ENCODE measurements at regions not wholly inside any gene's neighbourhood (a gene's known extent, or its start where the extent isn't known, plus 50 kb on each side); places are given as distances from the start of the nearest gene placed in this dataset.
"Not testable (repeated sequence)": the region's sequence is repeated elsewhere in the genome, so short reads cannot be mapped to it uniquely, and the experiment has no call there.

DNA sequence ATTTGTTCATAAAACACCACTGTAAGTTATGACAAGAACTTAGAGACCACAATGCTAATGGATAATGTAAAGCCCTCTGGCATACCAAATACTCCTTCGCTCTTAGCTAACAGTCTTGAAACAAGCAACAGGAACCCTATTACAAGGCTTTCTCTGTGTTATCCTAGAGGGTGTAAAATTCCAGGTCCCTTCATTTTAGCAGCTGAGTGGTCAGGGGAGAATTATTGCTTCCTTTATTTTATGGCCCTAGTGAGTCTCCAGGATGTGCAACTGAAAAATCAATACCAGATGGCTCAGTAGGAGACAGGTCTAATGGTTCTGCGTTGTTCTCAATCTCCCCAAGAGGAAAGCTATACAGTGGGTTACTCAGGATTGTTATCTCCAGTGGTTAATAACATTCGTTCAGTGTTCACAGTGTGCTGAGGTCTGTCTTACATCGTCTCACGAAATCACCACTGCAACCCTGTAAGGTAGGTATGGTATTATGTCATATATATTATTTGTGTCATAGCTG, 172.7 kb upstream of the CNOT2 start:
- H3K4me3 ChIP-seq (ENCODE audit: low read length) = no peak overlapping the region
- H3K36me3 ChIP-seq (ENCODE audit: insufficient read depth, low read length) = no peaks in the 10 kb centered on the region
- peaks cover 27% of the 10 kb centered on the region for H3K4me1 ChIP-seq (ENCODE audit: insufficient read depth, low read length)
- no peaks in the 10 kb centered on the region for H3K27me3 ChIP-seq (ENCODE audit: insufficient read depth, low read length)
- no peak overlapping the region for H3K27ac ChIP-seq (ENCODE audit: low read depth, low read length)
- no peak overlapping the region for H3K9ac ChIP-seq (ENCODE audit: low read depth, low read length)
- no peaks in the 10 kb centered on the region for H3K9me3 ChIP-seq (ENCODE audit: insufficient read depth, low read depth, low read length)
- WGBS = 95% methylated on average over 5 of the region's 5 CpGs

DNA sequence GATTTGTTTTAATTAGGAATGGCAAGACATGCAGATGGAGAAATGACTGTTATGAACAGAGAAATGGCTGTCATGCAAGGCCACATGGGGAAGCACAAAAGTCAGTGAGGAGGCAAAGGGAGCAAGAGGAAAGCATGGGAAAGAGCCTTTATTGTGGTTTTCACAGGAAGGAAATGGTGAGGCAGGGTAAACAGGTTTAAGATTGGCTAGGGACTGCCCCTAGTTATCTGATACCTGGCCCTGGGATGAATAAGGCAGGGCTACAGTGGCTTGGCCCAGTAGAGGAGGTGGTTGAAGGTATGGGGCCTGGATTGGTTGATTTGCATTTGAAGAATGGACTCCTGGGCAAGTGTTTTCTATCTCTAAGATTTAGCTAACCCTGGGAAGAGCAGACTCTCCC, 168.7 kb upstream of the CNOT2 start:
- peaks cover 16% of the 10 kb centered on the region for H3K4me1 ChIP-seq (ENCODE audit: insufficient read depth, low read length)
- no peak overlapping the region for H3K4me3 ChIP-seq (ENCODE audit: low read length)
- H3K9ac ChIP-seq (ENCODE audit: low read depth, low read length) = no peak overlapping the region
- H3K27ac ChIP-seq (ENCODE audit: low read depth, low read length) = no peak overlapping the region
- H3K27me3 ChIP-seq (ENCODE audit: insufficient read depth, low read length) = no peaks in the 10 kb centered on the region
- H3K36me3 ChIP-seq (ENCODE audit: insufficient read depth, low read length) = no peaks in the 10 kb centered on the region
- no peaks in the 10 kb centered on the region for H3K9me3 ChIP-seq (ENCODE audit: insufficient read depth, low read depth, low read length)

DNA sequence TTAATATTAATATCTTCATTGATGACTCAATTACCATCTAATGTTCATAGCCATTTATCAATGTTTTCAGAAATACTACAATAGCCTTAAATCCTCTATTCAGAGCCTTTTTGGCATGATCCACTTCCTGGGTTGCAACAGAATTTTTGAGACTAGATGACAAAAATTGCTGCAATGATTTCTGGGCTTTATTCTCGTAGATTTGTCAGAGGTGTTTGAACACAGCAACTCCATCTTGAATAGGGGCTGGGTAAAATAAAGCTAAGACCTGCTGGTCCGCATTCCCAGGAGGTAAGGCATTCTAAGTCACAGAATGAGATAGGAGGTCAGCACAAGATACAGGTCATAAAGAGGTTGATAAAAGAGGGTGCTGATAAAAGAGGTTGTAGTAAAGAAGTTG, 165.8 kb upstream of the CNOT2 start:
- Histone ChIP-seq H3K36me3 (ENCODE audit: insufficient read depth, low read length) (no peaks in the 10 kb centered on the region), H3K9me3 (ENCODE audit: insufficient read depth, low read depth, low read length) (no peaks in the 10 kb centered on the region), H3K4me1 (ENCODE audit: insufficient read depth, low read length) (peaks cover 5% of the 10 kb centered on the region), H3K27me3 (ENCODE audit: insufficient read depth, low read length) (no peaks in the 10 kb centered on the region), H3K4me3 (ENCODE audit: low read length) (no peak overlapping the region), H3K27ac (ENCODE audit: low read depth, low read length) (no peak overlapping the region), H3K9ac (ENCODE audit: low read depth, low read length) (no peak overlapping the region)
- 86% methylated on average over 2 of the region's 2 CpGs for WGBS

DNA sequence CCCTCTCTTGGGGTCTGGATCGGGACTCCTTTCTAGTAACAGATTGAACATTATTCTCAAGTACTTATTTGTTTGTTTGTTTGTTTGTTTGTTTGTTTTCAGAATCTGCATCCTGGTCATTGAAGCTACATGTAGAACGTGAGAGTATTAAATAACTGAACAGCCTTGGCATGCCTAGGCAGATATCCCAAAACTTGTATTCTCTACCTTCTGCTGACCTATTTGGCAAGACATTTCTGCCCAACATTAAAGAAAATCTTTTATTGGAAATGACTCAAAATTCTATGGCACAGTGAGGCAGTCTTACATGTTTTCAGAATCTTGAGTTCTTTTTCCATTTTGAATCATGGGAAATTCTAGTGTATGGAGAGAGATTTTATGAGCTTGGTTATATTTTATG, 165.1 kb upstream of the CNOT2 start:
- H3K9me3 ChIP-seq (ENCODE audit: insufficient read depth, low read depth, low read length) = 0 out of 2 replicates have a peak, but pooled peaks cover 5% of the 10 kb centered on the region
- H3K36me3 ChIP-seq (ENCODE audit: insufficient read depth, low read length) = no peaks in the 10 kb centered on the region
- WGBS = 96% methylated on average over 2 of the region's 2 CpGs
- no peak overlapping the region for H3K4me3 ChIP-seq (ENCODE audit: low read length)
- peaks cover 5% of the 10 kb centered on the region for H3K4me1 ChIP-seq (ENCODE audit: insufficient read depth, low read length)
- no peaks in the 10 kb centered on the region for H3K27me3 ChIP-seq (ENCODE audit: insufficient read depth, low read length)
- no peak overlapping the region for H3K9ac ChIP-seq (ENCODE audit: low read depth, low read length)
- no peak overlapping the region for H3K27ac ChIP-seq (ENCODE audit: low read depth, low read length)

DNA sequence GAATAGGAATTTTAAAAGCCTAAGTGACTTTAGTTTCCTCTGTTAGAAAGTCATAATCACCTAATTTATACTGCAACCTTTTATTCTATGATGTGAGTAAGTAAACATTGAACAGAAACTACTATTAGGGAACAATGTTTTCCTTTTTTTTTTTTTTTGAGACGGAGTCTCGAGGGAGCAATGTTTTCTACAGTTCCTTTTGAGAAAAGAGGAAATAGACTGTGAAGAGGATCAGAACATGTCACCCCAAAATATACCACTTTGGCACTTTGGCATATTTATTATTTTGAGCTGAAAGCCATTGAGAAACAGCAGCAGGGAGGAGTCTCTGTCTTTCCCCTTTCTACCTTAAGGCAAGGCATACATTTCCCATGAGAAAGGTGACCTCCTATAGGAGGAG, 162.7 kb upstream of the CNOT2 start:
- H3K4me1 ChIP-seq (ENCODE audit: insufficient read depth, low read length) = no peaks in the 10 kb centered on the region
- no CpG with 5 or more reads among the region's 2 CpGs for WGBS
- H3K27ac ChIP-seq (ENCODE audit: low read depth, low read length) = no peak overlapping the region
- H3K36me3 ChIP-seq (ENCODE audit: insufficient read depth, low read length) = no peaks in the 10 kb centered on the region
- no peaks in the 10 kb centered on the region for H3K27me3 ChIP-seq (ENCODE audit: insufficient read depth, low read length)
- no peak overlapping the region for H3K9ac ChIP-seq (ENCODE audit: low read depth, low read length)
- H3K9me3 ChIP-seq (ENCODE audit: insufficient read depth, low read depth, low read length) = 0 out of 2 replicates have a peak, but pooled peaks cover 5% of the 10 kb centered on the region
- H3K4me3 ChIP-seq (ENCODE audit: low read length) = no peak overlapping the region

DNA sequence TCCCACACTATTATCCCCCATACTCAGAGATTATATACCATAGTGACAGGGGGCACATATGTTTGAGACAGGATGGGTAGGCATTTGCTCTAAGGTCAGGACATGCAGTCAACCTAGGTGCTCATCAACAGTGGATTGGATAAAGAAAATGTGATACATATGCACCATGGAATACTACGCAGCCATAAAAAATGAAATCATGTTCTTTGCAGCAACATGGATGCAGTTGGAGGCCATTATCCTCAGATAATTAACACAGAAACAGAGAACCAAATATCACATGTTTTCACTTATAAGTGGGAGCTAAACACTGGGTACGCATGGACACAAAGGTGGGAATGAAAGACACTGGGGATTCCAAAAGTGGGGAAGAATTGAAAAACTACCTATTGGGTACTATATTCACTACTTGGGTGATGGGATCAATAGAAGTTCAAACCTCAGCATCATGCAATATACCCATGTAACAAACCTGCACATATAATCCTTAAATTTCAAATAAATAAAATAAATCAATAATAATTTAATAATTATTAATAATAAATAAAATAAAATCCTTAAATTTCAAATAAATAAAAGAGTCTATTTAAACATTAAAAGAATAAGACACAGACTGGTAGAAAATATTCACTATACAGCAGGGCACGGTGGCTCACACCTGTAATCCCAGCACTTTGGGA, 160.1 kb upstream of the CNOT2 start:
- Histone ChIP-seq H3K9ac (ENCODE audit: low read depth, low read length) (no peak overlapping the region), H3K4me1 (ENCODE audit: insufficient read depth, low read length) (no peaks in the 10 kb centered on the region), H3K9me3 (ENCODE audit: insufficient read depth, low read depth, low read length) (0 out of 2 replicates have a peak, but pooled peaks cover 5% of the 10 kb centered on the region), H3K27me3 (ENCODE audit: insufficient read depth, low read length) (no peaks in the 10 kb centered on the region), H3K4me3 (ENCODE audit: low read length) (no peak overlapping the region), H3K27ac (ENCODE audit: low read depth, low read length) (no peak overlapping the region), H3K36me3 (ENCODE audit: insufficient read depth, low read length) (no peaks in the 10 kb centered on the region)
- 97% methylated on average over 2 of the region's 3 CpGs for WGBS

DNA sequence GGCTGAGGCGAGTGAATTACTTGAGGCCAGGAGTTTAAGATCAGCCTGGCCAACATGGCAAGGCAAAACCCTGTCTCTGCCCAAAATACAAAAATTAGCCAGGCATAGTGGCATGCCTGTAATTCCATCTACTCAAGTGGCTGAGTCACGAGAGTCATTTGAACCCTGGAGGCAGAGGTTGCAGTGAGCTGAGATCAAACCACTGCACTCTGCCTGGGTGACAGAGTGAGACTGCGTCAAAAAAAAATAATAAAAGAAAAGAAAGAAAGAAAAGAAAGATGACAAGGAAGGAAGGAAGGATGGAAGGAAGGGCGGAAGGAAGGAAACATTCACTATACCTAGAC, 159.6 kb upstream of the CNOT2 start:
- Histone ChIP-seq H3K4me1 (ENCODE audit: insufficient read depth, low read length) (no peaks in the 10 kb centered on the region), H3K9ac (ENCODE audit: low read depth, low read length) (no peak overlapping the region), H3K9me3 (ENCODE audit: insufficient read depth, low read depth, low read length) (0 out of 2 replicates have a peak, but pooled peaks cover 5% of the 10 kb centered on the region), H3K36me3 (ENCODE audit: insufficient read depth, low read length) (no peaks in the 10 kb centered on the region), H3K4me3 (ENCODE audit: low read length) (no peak overlapping the region), H3K27me3 (ENCODE audit: insufficient read depth, low read length) (no peaks in the 10 kb centered on the region), H3K27ac (ENCODE audit: low read depth, low read length) (no peak overlapping the region)
- WGBS = 94% methylated on average over 3 of the region's 4 CpGs

DNA sequence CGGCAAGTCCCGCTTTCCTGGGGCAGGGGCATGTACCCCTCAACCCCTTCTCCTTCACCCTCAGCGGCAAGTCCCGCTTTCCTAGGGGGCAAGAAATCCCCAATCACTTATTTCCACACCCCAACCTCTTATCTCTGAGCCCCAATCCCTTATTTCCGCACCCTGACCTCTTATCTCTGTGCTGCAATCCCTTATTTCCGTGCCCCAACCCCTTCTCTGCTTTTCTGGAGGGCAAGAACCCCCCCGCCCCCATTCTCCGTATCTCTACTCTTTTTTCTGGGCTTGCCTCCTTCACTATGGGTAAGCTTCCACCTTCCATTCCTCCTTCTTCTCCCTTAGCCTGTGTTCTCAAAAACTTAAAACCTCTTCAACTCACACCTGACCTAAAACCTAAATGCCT, 156.9 kb upstream of the CNOT2 start:
- H3K9ac ChIP-seq (ENCODE audit: low read depth, low read length); H3K36me3 ChIP-seq (ENCODE audit: insufficient read depth, low read length); H3K27me3 ChIP-seq (ENCODE audit: insufficient read depth, low read length); H3K27ac ChIP-seq (ENCODE audit: low read depth, low read length); H3K4me1 ChIP-seq (ENCODE audit: insufficient read depth, low read length); H3K4me3 ChIP-seq (ENCODE audit: low read length); H3K9me3 ChIP-seq (ENCODE audit: insufficient read depth, low read depth, low read length): not testable (repeated sequence)
- 97% methylated on average over 8 of the region's 8 CpGs for WGBS

DNA sequence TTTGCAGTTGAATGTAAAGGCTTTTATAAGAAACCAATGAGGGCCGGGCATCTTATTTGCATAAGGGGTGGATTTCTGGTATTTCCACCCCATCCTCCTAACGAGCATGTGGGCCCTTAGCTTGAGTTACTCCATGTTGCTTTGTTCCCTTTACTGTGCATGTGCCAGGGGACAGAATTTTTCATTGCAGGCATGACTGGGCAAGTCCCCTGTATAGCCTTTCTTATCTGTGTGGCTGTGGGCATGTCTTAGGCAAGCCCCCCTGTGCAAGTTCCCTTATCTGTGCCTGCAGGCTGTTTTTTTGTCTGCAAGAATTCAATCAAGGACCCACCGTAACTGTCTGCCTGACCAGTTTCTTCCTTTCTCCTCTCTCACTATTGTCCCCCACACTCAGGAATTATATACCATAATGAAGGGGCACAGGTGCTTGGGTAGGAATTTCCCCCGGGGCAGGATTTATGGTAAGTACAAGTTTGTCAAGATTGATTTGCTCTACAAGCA, 152.2 kb upstream of the CNOT2 start:
- Histone ChIP-seq H3K9me3 (ENCODE audit: insufficient read depth, low read depth, low read length) (no peaks in the 10 kb centered on the region), H3K27me3 (ENCODE audit: insufficient read depth, low read length) (no peaks in the 10 kb centered on the region), H3K27ac (ENCODE audit: low read depth, low read length) (no peak overlapping the region), H3K9ac (ENCODE audit: low read depth, low read length) (no peak overlapping the region), H3K36me3 (ENCODE audit: insufficient read depth, low read length) (no peaks in the 10 kb centered on the region), H3K4me1 (ENCODE audit: insufficient read depth, low read length) (no peaks in the 10 kb centered on the region), H3K4me3 (ENCODE audit: low read length) (no peak overlapping the region)
- WGBS = 90% methylated on average over 4 of the region's 4 CpGs

DNA sequence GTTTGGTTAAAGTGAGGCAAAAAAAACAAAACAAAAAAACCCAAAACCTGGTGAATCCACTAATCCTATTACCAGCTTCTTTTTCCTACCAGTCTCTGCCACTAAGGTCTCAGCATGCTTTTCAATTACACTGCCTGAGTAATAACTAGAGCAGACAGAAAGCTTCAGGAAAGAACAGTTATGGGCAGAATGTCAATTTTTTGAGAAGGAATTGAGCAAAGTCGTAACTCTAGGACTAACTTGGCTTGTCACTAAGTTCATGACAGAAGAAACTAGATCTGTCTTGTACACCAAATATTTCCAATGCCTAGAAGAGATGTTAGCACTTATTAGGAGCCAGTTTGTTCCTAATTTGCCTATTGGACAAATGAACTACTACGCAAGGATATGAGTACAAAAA, 148.8 kb upstream of the CNOT2 start:
- Histone ChIP-seq H3K9me3 (ENCODE audit: insufficient read depth, low read depth, low read length) (no peaks in the 10 kb centered on the region), H3K36me3 (ENCODE audit: insufficient read depth, low read length) (no peaks in the 10 kb centered on the region), H3K27ac (ENCODE audit: low read depth, low read length) (no peak overlapping the region), H3K4me1 (ENCODE audit: insufficient read depth, low read length) (no peaks in the 10 kb centered on the region), H3K9ac (ENCODE audit: low read depth, low read length) (no peak overlapping the region), H3K4me3 (ENCODE audit: low read length) (no peak overlapping the region), H3K27me3 (ENCODE audit: insufficient read depth, low read length) (no peaks in the 10 kb centered on the region)
- WGBS = 98% methylated on average over 2 of the region's 2 CpGs

DNA sequence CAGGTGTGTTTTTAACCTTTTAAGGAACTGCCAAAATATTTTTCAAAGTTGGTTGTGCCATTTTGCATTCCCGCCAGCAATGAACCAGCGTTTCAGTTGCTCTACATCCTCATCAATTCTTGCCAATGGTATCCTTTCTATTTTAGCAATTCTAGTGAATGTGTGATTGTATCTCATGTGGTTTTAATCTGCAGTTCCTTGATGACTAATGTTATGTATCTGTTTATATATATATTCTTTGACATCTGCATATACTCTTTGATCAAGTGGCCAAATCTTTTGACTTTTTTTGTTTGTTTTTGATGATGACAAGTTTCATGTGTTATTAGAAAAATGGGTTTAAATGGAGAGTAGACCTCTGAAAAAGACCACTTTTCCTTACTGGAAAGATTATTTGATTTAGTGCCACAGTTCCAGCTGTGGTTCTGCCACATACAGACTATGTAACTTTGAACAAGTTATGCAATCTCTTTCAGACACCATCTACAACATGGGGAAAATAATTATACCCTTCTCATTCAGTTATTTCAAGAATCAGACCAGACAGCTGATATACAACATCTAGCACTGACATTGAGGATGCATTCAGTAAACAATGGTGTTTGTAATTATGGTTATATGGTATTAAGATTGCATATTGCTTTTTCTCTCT, 146.3 kb upstream of the CNOT2 start:
- Histone ChIP-seq H3K36me3 (ENCODE audit: insufficient read depth, low read length) (no peaks in the 10 kb centered on the region), H3K27ac (ENCODE audit: low read depth, low read length) (no peak overlapping the region), H3K4me3 (ENCODE audit: low read length) (no peak overlapping the region), H3K9me3 (ENCODE audit: insufficient read depth, low read depth, low read length) (no peaks in the 10 kb centered on the region), H3K4me1 (ENCODE audit: insufficient read depth, low read length) (peaks cover 11% of the 10 kb centered on the region; the same call in 1 of the 2 replicates), H3K9ac (ENCODE audit: low read depth, low read length) (no peak overlapping the region), H3K27me3 (ENCODE audit: insufficient read depth, low read length) (no peaks in the 10 kb centered on the region)
- WGBS = 95% methylated on average over 2 of the region's 2 CpGs
